K562 (cell line): ENCODE measurements at regions not wholly inside any gene's neighbourhood (a gene's known extent, or its start where the extent isn't known, plus 50 kb on each side); places are given as distances from the start of the nearest gene placed in this dataset.
A peak's percentile ranks its signal among the peaks of the same experiment; 100 is the strongest.

Source experiments
- AFF1 ChIP-seq, 2 experiments: fragments of 450-650 bp; IDR thresholded peaks; 2 replicates each; pipeline ENCODE4 v1.6.1; 2018; ENCODE audit warnings: mild to moderate bottlenecking in 2 of 2, low read depth in 1 of 2; ENCODE audit not compliant: partially characterized antibody in 2 of 2
- E2F3 ChIP-seq: fragments of 250-450 bp; sonication (Bioruptor Pico); IDR thresholded peaks from 2 replicates; pipeline ENCODE4 v1.4.0; 2020; ENCODE audit warnings: mild to moderate bottlenecking
- E2F6 ChIP-seq, 2 experiments: IDR thresholded peaks; 2 replicates each; pipeline ENCODE4 v1.6.1; 2011; ENCODE audit warnings: borderline replicate concordance in 1 of 2, control low read depth in 1 of 2, low read depth in 1 of 2, low read length in 1 of 2, mild to moderate bottlenecking in 1 of 2, mixed read lengths in 1 of 2, moderate library complexity in 1 of 2; ENCODE audit not compliant: insufficient read depth in 1 of 2, insufficient read length in 1 of 2, poor library complexity in 1 of 2, severe bottlenecking in 1 of 2; ENCODE audit errors: extremely low read depth in 1 of 2
- HNRNPK ChIP-seq: fragments of 200-400 bp; formaldehyde crosslinking; IDR thresholded peaks from one replicate; pipeline ENCODE4 v1.6.1; 2018; ENCODE audit warnings: mild to moderate bottlenecking, low read depth, low read length; ENCODE audit not compliant: poor library complexity, severe bottlenecking
- IFI16 ChIP-seq: fragments of 250-450 bp; sonication (Bioruptor Pico); IDR thresholded peaks from 2 replicates; pipeline ENCODE4 v2.1.2; 2022; ENCODE audit warnings: mild to moderate bottlenecking, inconsistent platforms
- KAT2B ChIP-seq: IDR thresholded peaks from one replicate; pipeline ENCODE4 v1.6.1; 2012; ENCODE audit warnings: low read depth, mild to moderate bottlenecking, control low read depth, inconsistent platforms, low read length, moderate library complexity
- NFIC ChIP-seq: fragments of 450-650 bp; IDR thresholded peaks from 2 replicates; pipeline ENCODE4 v1.6.1; 2017; ENCODE audit warnings: mild to moderate bottlenecking, inconsistent platforms
- PKNOX1 ChIP-seq: fragments of 450-650 bp; IDR thresholded peaks from 2 replicates; pipeline ENCODE4 v1.6.1; 2016
- RAD21 ChIP-seq, 2 experiments: fragments of 250-450 bp in 1 of 2; fragments of 450-650 bp in 1 of 2; sonication (Bioruptor Pico) in 1 of 2; formaldehyde crosslinking in 1 of 2; IDR thresholded peaks in 1 of 2; conservative IDR thresholded peaks in 1 of 2; 2 replicates each; pipeline versions ENCODE4 v1.4.0 to v1.8.0; 2020 to 2022; ENCODE audit warnings: mild to moderate bottlenecking in 2 of 2, moderate library complexity in 1 of 2
- SOX6 ChIP-seq: fragments of 450-650 bp; IDR thresholded peaks from 2 replicates; pipeline ENCODE4 v1.6.1; 2014; ENCODE audit warnings: mild to moderate bottlenecking
- SRSF7 ChIP-seq: fragments of 200-400 bp; formaldehyde crosslinking; optimal IDR thresholded peaks from 2 replicates; pipeline ENCODE3; 2017; ENCODE audit warnings: mild to moderate bottlenecking, low read depth, low read length
- ZBTB33 ChIP-seq: sonication (generic); formaldehyde crosslinking; IDR thresholded peaks from 2 replicates; pipeline ENCODE4 v1.8.1; 2023; ENCODE audit warnings: mild to moderate bottlenecking, missing genetic modification reagents
- ZMIZ1 ChIP-seq, 2 experiments: fragments of 150-350 bp in 1 of 2; IDR thresholded peaks; 2 replicates each; pipeline ENCODE4 v1.6.1; 2012 to 2016; ENCODE audit warnings: low read depth in 2 of 2, low read length in 2 of 2, mild to moderate bottlenecking in 1 of 2, moderate library complexity in 1 of 2
- ZNF316 ChIP-seq: fragments of 450-650 bp; IDR thresholded peaks from 2 replicates; pipeline ENCODE4 v1.6.1; 2016
- ZNF76 ChIP-seq: fragments of 250-450 bp; sonication (Bioruptor Pico); IDR thresholded peaks from 2 replicates; pipeline ENCODE4 v1.4.0; 2020; ENCODE audit warnings: mild to moderate bottlenecking, moderate library complexity, borderline replicate concordance
- ZSCAN29 ChIP-seq: fragments of 450-650 bp; IDR thresholded peaks from 2 replicates; pipeline ENCODE4 v1.6.1; 2017

GRCh38 chr3:152976239-152976638, 141.3 kb downstream of the P2RY1 start (continued):
- TF ChIP-seq PKNOX1 (peak; percentile 14; the same call in 1 of the 2 replicates), HNRNPK (no peak), ZNF76 (CRISPR knock-in tag) (no peak), ZBTB33 (CRISPR knock-in tag) (no peak), ZNF316 (peak; percentile 93), SOX6 (peak; percentile 69), E2F3 (CRISPR knock-in tag) (no peak), AFF1 (IDR thresholded peaks at IDR 0.05; ENCODE audit: low read depth in 1 of 2, partially characterized antibody in 2 of 2) (peak in 1 of 2 experiments; percentile 31), NFIC (peak; percentile 72), KAT2B (no peak), E2F6 (IDR thresholded peaks at IDR 0.05; ENCODE audit: borderline replicate concordance in 1 of 2, extremely low read depth in 1 of 2, insufficient read depth in 1 of 2, insufficient read length in 1 of 2, low read depth in 1 of 2, low read length in 1 of 2, poor library complexity in 1 of 2, severe bottlenecking in 1 of 2) (no peak), RAD21 (CRISPR knock-in tag; conservative IDR thresholded peaks at IDR 0.05 in 1 of 2, IDR thresholded peaks at IDR 0.05 in 1 of 2) (peak in 1 of 2 experiments; percentile 19; a peak in 1 of 4 replicates), ZSCAN29 (no peak), ZMIZ1 (IDR thresholded peaks at IDR 0.05; ENCODE audit: low read depth in 2 of 2, low read length in 2 of 2) (peak in 1 of 2 experiments; percentile 47; a peak in 1 of 4 replicates), IFI16 (CRISPR knock-in tag) (no peak), SRSF7 (no peak)
